NCI-H510A treated with DMSO at 0.1 percent for 48 hours (cell line): ENCODE measurements at regions not wholly inside any gene's neighbourhood (a gene's known extent, or its start where the extent isn't known, plus 50 kb on each side); places are given as distances from the start of the nearest gene placed in this dataset.

Source experiments
- DNase-seq: peaks from one replicate; lab custom pipeline; 2025; lab: John Stamatoyannopoulos, UW

DNA sequence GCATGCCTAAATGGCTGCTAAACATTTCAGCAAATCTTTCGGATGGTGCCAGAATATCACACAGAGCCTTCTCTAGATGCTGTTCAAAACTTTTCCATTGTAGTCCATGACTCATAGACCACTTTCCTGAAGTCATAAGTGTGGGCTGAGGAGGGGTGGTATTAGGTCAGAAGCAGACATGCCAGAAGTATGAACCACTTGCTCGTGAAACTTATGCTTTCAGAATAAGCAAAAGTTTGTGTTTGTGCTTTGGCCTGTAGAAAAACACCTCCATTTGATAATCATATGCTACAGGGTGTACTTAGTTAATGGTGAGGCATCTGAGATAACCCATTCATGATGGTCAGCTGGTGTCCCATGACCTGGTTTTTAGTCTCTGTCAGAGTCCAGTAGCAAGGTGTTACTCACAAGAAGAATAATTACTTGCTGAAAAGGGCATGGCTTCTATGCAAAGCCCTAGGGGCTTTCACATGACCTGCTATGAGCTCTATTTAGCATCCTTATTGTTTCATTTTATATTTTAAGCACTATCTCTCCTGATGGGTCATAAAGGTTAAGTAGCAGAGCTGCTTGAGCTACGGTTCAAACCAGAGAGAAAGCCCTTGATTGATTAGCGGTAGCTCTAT, 183.1 kb upstream of the IVNS1ABP start:
- DNase-seq, result no peak

DNA sequence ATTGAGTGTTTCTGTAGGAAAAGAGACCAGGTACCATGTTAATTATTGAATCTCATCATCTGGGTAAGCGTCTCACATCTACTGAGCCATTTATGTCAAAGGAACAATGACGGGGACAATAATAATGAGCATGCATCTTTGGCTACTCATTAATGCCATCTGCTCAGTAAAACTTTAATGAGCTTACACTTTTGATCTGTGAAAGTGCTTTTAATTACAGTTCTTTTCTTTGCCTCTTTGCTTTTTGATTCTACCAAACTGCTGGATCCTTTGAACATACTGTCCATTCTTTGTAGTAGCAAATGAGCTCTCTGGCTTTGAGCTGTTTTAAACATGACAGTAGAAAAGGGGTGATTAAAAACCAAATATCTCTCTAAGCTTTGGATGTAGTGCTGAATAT, 181.2 kb upstream of the IVNS1ABP start:
- no peak for DNase-seq

DNA sequence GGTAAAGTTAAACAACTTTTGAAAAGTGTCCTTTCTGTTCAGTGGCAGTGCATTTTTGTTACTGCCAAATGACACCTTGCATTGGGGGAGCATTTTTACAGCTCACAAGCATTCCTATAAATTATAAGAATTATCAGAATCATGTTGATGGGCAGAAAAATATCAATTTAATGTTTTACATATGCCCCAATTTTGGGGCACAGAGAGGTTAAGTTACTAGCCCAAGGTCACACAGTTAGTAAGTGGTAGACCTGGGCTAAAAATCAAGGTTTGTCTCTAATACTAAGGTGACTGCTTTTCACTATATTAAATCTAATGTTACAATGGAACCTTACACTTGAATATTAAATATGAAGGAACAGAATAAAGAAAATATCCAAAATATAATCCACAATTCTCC, 180.1 kb upstream of the IVNS1ABP start:
- DNase-seq, result no peak

DNA sequence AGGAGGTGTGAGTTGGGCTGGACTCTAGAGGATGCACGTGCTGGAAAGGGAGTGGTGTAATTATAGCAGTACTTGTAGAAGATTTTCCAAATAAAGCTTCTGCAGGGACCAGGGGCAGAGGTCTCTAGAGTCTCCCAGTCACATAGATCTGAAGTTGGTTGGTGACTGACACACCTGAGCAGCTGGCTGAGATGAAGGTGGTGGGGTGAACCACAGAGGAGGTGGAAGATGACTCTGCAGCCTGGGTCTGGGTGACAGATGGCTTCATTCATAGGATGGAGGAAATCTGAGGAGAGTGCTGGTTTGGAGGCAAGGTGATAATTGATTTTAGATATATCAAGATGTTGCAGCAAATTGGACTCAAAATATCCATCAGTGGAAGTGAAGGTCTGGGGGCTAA, 178.9 kb upstream of the IVNS1ABP start:
- peak; percentile 15 for DNase-seq

DNA sequence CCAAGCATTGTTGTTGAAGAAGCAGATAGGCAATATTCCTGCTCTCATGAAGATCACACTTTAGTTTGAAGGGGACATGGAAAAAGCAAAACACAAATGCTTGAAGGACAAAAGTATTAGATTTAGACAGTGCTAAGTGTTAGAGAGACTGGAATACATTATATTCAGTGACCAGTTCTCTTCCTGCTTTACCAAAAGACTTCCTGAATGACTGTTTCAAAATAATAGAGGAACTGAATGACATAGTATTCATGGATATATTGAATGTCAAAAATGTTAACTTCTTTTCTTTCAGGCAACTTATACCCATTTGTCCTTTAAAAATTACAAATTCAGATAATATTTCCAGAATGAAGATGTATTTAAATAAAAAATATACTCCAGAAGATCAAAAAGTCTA, 178.0 kb upstream of the IVNS1ABP start:
- no peak for DNase-seq

DNA sequence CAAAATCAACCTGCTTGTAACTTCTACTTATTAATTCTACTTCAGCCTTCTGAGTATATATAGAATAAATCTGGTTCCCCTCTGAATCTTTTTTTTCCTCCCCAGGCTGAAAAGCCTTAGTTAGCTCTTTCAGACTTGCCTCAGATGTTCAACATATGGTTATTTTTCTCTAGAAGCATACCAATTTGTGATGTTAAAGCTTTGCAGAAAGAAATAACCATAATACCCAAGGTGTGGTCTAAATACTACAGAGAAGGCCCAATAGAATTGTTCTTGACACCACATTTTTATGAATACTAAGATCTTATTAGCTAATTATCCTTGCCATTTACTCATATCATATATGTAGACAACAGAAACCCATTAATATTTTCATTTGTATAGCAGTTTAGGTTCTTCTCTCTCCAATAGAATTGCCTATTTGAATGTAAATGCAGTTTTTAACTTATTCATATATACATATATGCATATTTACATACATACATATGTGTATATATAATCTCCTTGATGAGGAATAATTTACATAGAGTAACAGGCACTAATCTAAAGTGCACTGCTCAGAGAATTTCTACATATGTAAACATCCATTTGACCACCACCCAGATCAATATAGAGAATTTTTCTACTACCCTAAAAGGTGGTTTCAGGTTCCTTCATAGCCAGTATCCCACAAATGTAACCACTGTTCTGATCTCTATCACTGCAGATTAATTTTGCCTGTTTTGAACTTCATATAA, 175.2 kb upstream of the IVNS1ABP start:
- no peak for DNase-seq

DNA sequence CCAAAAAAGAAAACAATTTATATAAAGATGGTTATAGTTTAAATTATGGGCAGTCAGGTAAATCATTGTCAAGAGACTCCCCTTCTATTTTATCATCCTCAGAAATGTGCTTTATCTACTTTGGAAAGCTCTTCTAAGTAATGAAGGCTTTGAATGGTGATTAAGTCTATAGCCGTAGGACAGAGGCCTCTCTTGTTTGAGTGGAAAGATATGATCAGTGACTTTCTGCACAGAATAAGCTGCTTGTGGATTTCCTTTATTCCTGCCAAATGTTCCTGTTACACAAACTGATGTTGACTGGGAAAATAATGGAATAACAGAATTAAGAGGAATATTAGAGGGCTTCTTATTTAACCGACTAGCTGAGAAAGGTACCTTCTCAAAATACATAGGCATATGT, 174.6 kb upstream of the IVNS1ABP start:
- DNase-seq, result no peak

DNA sequence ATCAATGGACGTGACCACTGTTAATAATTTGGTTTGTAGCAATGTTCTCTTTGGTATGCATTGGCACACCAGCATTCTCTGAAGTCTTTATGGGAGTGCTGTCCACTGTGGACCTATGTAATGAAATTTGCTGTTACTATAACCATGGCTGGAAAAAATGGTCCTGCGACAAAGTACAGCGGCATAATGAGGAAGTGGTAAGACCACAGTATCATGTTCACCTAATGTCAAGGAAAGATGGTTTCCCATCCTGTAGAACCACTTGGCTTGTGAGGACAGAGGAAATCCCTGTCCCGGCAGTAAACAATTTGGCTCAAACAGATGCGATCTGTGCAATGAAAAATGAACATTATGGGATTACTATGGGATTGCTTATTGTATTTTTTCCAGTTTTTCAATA, 173.9 kb upstream of the IVNS1ABP start:
- DNase-seq, result no peak

DNA sequence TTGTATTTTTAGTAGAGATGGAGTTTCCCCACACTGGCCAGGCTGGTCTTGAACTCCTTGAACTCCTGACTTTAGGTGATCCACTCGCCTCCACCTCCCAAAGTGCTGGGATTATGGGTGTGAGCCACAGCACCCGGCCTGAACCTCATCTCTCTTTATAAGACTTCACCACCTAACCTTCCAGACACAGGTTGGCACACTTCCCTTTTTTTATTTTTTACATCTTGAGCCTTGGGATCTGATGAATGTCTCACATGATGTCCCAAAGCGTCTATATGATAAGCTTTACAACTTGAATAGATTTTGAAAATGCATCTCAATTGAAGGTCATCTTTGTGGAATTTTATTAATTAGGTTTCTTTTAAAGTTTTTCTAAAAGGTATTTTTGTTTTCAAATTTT, 172.4 kb upstream of the IVNS1ABP start:
- no peak for DNase-seq

DNA sequence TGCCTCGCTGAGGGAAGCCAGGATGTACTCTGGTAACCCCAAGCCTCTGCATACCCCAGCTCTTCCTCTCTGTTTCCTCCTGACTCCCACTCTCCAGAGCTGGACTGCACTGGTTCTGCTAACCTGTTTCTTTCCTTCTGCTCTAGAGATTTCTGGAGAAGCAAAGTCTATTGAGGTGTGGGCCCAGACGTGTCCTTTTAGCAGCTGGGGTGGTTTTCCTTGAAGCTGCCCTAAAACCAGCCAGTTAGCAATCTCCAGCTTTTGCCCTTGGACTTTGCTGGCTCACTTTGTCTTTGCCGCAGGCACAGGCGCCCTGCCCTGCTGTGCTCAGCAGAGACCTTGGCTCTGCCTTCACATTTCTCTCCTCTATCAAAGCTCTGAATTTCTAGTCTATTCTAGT, 171.8 kb upstream of the IVNS1ABP start:
- DNase-seq, result no peak

DNA sequence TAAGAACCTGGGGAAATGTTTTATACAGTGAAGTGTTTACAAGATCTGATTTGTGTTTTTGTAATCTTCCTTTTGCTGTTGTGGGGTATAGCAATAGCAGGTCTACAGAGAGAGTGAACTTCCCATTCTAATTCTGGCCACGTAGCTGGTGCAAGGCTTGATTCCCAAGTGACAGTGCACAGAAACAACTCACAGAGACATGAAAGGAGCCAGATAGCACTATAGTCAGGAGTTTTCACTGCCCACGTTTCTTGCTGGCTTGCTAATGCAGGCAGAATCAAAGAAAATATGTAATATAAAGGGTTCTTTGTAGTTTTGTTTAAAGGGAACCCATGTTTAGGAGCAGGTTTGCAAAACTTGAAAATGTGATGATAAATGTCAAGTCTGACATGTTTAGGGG, 170.9 kb upstream of the IVNS1ABP start:
- no peak for DNase-seq

DNA sequence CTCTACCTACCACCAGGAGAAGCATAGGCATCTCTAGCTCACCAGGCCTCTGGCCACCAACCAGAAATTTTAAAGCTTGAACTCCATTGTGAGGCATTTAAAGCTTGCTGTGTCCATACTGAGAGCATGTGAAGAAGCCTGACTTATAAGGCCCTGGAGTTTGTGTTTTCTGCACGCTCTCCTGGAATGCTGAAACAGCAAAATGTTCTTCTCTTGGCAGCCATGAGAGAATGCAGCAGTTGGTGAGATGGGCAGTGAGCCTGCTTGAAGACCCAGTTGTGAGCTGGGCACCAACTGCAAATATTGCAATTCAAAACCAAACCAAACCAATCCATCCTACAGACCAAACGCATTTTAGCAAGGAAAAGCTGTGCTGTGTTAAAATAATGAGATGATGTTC, 170.0 kb upstream of the IVNS1ABP start:
- DNase-seq, result no peak

DNA sequence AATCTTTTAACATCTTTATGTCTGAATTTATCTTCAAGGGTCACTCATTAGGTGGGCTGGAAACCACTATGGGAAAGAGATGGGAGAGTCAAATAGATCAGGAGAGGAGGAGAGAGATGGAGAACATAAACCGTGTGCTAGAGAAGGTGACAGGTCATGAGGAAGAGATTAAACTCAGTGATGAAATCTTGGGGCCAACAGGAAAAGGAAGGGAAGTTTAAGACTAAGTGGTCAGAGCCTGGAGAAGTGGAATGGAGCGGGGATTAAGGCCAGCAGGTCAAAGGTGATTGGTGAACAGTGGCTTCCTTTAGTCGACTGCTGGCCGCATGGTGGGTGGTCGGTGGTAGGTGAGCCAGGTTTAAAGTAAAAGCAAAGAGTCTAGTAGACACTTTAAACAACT, 169.3 kb upstream of the IVNS1ABP start:
- no peak for DNase-seq

DNA sequence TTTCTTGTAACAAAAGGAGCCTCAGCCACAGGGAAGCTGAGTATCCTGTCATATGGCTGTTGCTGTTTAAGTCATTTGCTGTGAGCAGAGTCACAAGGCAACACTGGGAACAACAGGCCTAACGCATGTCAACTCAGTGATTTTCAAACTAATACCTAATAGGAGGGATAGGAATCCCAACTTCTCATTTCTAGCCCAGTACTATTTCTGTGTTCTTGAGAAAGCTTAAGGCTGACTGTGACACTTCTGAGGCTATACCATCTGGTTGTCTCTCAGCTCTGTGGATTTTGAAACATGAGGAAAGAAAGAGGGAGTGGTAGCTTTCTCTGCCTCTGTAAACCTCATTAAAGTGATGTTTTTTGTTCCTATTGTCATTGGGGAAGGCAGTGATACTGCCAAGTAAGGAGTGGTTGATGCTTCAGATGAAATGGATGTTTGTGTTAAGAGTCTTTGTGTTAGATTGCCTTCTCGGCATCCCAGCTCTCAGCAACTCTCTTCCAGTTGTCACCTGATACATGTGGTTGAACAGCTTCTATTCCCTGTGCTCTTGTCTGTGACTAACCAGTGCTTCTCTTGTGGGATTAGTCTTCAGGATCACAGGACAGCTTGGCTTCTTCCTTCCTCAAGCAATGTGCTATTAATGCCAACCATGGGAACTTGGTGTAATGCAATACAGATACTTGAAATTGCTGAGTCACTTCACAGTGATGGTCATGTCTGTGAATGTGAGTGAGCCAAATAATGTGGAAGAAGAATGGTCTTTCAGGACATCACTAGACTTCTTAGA, 166.8 kb upstream of the IVNS1ABP start:
- DNase-seq, result peak; percentile 75

DNA sequence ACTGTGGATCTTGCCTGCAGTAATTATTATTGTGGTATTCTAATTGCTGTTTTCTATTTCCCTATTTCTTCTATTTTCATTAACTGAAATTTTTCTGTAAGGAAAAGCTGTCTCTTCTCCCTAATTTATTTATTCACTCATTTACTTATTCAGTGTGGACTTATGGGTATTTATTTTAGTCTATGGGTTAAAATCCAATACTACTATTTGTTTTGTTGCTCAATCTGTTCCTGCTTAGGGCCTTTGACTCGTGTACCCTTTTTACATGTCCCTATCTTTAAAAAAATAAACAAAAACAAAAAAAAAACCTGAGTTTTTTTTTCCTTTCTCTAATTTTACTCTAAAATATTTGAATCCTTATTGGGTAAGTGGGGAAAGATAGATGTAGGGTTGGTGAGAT, 166.2 kb upstream of the IVNS1ABP start:
- DNase-seq, result no peak

DNA sequence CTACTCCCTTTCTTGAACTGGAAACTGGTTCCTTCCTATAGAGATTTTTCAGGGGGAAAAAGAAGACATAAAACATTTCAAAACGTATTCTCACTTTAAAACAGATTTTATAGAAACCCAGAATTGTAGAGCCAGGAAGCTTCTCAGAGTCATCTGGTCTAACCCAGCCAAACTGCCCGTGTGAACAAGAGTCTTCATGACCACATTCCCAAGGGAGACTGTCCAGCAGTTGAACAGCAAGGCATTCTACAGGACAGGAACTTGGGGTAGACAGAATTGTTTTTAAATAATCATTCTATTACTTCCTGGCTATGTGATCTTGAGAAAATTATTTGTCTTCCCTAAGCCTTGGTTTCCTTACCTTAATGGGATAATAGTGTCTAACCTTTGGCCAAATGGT, 163.5 kb upstream of the IVNS1ABP start:
- no peak for DNase-seq

DNA sequence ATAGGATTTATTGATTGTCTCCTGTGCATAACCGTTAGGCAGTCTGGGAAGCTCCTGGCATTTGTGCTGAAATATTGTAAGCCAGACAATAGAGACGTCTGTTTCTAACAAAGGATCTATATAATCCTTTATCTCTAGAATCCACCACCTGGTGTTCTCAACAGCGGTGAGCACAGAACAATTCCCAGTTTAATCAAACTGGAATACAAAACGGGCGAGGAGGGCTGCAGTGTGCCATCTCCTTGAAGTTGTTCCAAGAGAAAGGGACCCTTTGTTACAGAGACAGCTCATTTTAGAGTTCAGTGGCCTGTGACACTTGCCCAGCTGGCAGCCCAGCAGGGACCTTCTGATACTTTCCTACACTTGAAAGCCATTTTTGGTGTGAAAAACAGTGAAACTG, 162.8 kb upstream of the IVNS1ABP start:
- no peak for DNase-seq

DNA sequence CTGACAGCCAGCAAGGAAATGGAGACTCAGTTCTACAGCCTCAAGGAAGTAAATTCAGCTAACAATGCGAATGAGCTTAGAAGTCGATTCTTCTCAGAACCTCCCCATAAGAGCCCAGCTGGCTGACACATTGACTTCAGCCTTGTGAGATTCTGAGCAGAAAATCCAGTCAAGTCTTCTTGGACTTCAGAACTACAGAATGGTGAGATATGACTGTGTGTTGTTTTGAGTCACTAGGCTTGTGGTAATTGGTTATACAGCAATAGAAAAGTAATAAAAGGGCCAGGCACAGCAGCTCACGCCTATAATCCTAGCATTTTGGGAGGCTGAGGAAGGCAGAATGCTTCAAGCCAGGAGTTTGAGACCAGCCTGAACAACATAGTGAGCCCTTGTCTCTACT, 161.8 kb upstream of the IVNS1ABP start:
- no peak for DNase-seq

DNA sequence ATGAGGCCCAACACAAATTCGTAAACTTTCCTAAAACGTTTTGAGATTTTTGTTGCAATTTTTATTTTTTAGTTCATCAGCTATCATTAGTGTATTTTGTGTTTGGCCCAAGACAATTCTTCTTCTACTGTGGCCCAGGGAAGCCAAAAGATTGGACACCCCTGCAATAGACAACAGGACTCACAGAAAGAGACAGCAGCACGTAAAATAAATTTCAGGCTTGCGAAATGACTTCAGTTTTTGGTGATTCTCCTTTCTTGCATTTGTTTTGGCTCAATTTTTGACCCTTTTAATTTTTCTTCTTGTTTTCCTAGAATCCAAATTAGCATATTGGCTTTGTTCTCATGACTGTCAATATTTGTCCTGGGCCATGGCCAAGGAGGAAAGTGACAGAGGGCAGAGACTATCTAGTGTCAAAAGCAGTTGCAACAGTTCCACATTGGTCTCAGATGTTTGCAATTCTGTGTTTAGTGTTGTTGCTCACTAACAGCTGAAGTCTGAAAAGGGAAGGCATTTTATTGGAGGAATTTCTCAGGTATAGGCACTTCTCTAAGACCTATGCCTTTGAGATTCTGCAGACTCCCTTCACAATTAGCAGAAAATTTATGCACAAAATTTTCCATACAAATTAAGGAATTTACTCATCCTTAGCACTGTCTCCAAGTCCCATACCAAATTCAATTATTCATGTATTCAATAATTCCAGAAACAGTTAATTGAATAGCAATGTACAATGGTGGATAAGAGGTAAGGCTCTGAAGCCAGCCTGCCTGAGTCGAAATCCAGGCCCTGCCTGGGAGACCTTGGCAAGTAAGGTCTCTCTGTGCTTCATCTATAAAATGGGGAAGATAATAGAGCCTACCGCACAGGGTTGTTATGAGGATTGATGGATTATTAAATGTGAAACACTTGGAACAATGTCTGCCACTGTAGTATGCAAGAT, 160.9 kb upstream of the IVNS1ABP start:
- no peak for DNase-seq

DNA sequence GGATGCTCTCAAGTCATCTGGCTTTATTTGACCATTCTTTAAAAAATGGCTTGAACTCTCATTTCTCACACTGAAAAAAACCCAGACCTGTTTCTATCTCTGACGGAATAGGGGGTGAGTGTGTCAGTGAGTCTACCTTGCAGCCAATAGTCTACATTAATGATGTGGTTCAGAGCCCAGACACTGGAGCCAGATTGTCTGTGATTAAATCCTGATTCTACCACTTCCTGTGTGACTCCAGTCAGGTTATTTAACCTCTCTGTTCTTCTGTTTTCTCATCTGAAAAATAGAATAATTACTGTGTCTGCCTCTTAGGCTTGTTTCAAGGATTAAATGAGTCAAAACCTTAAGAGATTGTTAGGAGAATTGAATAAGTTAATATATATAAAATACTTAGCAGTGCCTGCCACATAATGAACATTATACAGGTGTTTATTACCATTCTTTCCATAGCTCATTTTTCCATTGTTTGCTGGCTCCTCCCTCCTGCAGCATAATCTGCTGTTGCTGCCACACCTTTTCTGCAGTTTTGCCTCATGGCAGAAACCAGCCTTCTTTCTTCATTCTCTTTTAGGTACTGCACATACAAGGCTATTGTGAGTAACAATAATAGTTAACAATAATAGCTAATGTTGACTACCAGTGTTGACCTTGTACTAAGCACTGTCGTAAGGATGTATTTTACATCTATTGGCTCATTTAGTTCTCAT, 157.6 kb upstream of the IVNS1ABP start:
- DNase-seq, result no peak

DNA sequence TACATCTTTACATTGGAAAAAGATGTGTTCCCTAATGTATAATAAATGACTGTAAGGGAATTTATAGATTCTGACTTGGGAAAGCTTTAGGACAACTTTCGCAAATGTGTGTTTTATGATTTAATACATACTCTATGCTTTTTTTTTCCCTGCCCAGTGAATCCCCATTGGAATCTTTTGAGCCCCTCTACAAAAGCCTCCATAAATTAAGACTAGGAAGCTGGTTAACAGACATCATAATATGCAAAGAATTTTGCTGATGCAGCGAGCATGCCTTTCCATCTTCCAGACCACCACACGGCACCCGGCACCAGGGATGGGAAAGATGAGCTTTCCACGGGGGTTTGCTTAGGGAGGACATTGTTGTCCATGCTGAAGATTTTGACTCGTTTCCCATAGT, 156.1 kb upstream of the IVNS1ABP start:
- no peak for DNase-seq

DNA sequence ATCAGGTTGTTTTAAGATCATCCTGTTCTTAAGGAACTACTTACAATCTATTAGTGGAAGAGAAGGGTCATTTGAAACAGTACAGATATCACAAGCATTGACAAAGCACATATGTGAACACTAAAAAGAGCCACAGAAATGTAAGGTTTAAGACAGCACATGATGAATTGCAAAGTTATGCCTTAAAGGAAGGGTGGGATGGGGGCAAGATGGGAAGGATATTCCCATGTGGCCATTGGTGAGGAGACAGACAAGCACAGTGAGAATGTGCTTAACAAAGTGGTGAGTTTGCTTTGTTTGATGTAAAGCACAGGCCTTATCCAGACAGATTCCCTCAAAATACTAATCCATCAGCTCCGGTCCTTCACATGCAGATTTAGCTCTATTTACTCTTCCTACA, 151.6 kb upstream of the IVNS1ABP start:
- DNase-seq, result no peak
